ENCODE measurements at regions not wholly inside any gene's neighbourhood (a gene's known extent, or its start where the extent isn't known, plus 50 kb on each side); places are given as distances from the start of the nearest gene placed in this dataset.

DNA sequence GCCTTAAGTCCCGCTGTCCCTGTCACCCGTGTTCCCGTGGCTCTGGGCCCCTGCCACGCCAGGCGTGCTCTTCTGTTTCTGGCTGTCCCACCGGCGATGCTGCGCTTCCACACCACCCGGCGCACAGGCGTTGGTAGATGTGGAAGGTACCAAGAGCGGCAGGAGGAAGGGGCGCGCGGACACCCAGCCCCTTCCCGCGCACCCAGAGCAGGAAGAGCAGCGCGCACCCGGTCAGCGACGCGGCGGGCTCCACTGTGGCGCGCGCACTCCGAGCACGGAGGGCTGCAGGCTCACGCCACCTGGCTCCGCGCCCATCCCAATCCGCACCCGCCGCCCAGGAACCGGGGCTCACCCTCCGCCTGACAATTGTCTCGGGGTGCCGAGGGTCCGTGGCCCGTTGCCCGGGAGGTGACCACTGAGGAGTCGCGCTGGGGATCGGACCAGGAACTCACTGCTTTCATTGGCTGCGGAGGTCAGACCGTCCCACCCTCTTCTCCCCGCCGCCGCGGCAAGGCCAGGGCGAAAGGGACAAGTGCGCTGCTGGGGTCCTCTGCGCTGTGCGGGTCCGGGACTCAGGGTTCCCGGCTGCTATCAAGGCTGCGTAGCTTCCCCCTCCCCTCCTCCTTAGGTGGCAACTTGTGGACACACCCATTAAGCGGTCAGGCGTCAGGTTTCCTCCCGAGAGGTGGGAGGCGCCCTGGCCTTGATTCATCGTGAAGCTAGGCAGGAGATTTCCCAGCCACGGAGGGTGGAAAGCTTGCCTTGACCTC lies 121.6 kb upstream of the ZNF92 start:
- no peak overlapping the region for H3K27ac Mint-ChIP-seq
- intact Hi-C loops (cut with DNase I, micrococcal nuclease), result no loop called here
- ATAC-seq, result peak; percentile 83
- H3K36me3 Mint-ChIP-seq (ENCODE audit: low read depth), result no peaks in the 10 kb centered on the region
- peak; percentile 56 for DNase-seq
- ChIA-PET CTCF (no interaction called here), POLR2A (interaction anchor here (0.6 to 0.7 kb wide), 2 partner anchors 17 to 127 kb away, joined by 3 read pairs; no protein-coding TSS in a partner anchor)
- peak overlapping the region; percentile 72 for H3K4me3 Mint-ChIP-seq
- peaks cover 23% of the 10 kb centered on the region for H3K27me3 Mint-ChIP-seq
- H3K9me3 Mint-ChIP-seq (ENCODE audit: low read depth), result no peaks in the 10 kb centered on the region
- H3K4me1 Mint-ChIP-seq, result peaks cover 9% of the 10 kb centered on the region

DNA sequence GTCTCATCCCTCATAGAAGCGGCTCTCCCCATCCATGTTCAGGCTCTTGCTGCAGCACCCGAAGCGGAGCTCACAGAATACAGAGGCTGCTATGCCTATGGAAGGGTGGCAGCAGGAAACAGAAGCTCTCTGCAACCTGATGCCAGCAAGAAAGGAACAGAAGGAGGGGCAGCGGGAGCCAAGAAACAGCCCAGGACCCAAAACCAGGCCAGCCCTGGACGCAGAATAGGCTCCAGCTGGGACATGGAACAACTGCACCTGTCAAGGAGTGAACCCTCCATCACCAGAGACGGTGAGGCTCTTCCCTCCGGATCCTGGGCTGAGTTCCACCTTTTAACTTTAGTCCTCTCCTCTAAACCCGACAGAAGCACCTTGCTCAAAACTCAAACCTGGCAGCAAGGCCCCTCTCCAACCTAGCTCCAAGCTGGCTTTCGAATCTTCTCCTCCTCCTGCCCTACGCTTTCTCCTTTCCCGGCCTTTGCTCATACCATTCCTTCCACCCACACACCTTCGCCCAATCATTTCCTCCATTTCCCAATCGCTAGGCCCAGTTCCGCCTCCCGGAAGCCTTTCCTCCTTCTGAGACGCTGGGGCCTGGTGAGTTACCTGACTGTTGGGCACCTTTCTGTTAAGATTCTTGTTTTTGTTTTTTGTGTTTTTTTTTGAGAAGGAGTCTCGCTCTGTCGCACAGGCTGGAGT lies 122.8 kb upstream of the ZNF92 start:
- H3K36me3 Mint-ChIP-seq (ENCODE audit: low read depth), result no peaks in the 10 kb centered on the region
- peaks cover 23% of the 10 kb centered on the region for H3K27me3 Mint-ChIP-seq
- ChIA-PET POLR2A (no interaction called here), CTCF (no interaction called here)
- peaks cover 9% of the 10 kb centered on the region for H3K4me1 Mint-ChIP-seq
- intact Hi-C loops (cut with DNase I, micrococcal nuclease), result no loop called here
- ATAC-seq, result no peak
- no peak overlapping the region for H3K4me3 Mint-ChIP-seq
- no peak overlapping the region for H3K27ac Mint-ChIP-seq
- no peaks in the 10 kb centered on the region for H3K9me3 Mint-ChIP-seq (ENCODE audit: low read depth)
- DNase-seq, result no peak

DNA sequence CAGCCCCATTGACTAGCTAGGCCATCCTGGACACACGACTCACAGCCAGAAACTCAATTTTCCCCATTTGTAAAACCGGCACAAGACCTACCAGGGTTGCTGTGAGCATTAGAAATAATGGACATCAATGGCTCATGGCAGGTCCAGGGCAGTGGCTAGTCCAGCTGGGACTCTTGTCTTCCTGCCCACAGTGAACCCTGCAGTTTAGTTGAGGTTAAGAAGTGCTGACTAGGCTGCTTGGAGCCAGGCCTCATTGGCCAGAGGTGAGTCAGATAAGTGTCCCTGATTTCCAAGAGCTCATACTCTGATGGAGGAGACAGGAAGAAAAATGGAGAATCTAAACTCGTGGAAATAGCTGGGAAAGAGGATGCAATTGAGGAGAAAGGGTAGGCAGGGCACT lies 123.4 kb upstream of the ZNF92 start:
- ChIA-PET POLR2A (no interaction called here), CTCF (no interaction called here)
- Mint-ChIP-seq H3K27ac (no peak overlapping the region), H3K4me1 (peaks cover 9% of the 10 kb centered on the region), H3K36me3 (ENCODE audit: low read depth) (no peaks in the 10 kb centered on the region), H3K27me3 (peaks cover 23% of the 10 kb centered on the region), H3K9me3 (ENCODE audit: low read depth) (no peaks in the 10 kb centered on the region), H3K4me3 (no peak overlapping the region)
- DNase-seq (no peak), ATAC-seq (no peak)
- intact Hi-C loops (cut with DNase I, micrococcal nuclease), result no loop called here

DNA sequence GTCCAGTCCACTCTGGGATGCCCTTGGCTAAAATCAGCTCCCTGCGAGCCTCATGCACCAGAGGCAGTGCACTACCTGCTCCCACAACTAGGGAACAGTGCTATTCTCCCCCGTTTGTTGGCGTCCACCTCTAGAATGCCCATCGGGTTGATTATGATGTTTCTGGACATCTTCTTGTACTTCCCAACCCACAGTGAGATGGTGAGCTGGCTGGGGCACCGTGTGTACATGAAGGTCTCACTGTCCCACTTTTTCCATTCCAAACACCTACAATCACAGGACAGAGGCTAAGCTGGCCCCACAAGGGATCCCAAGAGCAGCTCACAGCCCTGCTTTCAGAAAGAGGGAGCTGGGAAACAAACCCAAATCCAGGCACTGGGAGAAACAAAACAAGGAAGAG lies 126.2 kb upstream of the ZNF92 start:
- H3K27me3 Mint-ChIP-seq, result peaks cover 20% of the 10 kb centered on the region
- no peaks in the 10 kb centered on the region for H3K36me3 Mint-ChIP-seq (ENCODE audit: low read depth)
- H3K9me3 Mint-ChIP-seq (ENCODE audit: low read depth), result no peaks in the 10 kb centered on the region
- DNase-seq (no peak), ATAC-seq (no peak)
- no peak overlapping the region for H3K4me3 Mint-ChIP-seq
- intact Hi-C loops (cut with DNase I, micrococcal nuclease), result no loop called here
- no peak overlapping the region for H3K27ac Mint-ChIP-seq
- ChIA-PET CTCF (interaction anchor here (0.7 kb wide), 1 partner anchor 60 kb away, joined by 3 read pairs; no protein-coding TSS in a partner anchor), POLR2A (no interaction called here)
- H3K4me1 Mint-ChIP-seq, result peaks cover 7% of the 10 kb centered on the region

GRCh38 chr7:65239707-65240352 lies 133.8 kb upstream of the ZNF92 start:
- peaks cover 2% of the 10 kb centered on the region for H3K4me1 Mint-ChIP-seq
- no peaks in the 10 kb centered on the region for H3K36me3 Mint-ChIP-seq (ENCODE audit: low read depth)
- H3K9me3 Mint-ChIP-seq (ENCODE audit: low read depth), result no peaks in the 10 kb centered on the region
- intact Hi-C loops (cut with DNase I, micrococcal nuclease), result no loop called here
- DNase-seq, result no peak
- CTCF ChIA-PET, result no interaction called here
- POLR2A ChIA-PET, result no interaction called here
- H3K27me3 Mint-ChIP-seq, result peaks cover 16% of the 10 kb centered on the region
- ATAC-seq, result no peak
- H3K27ac Mint-ChIP-seq, result no peak overlapping the region
- H3K4me3 Mint-ChIP-seq, result peak overlapping the region; percentile 36

DNA sequence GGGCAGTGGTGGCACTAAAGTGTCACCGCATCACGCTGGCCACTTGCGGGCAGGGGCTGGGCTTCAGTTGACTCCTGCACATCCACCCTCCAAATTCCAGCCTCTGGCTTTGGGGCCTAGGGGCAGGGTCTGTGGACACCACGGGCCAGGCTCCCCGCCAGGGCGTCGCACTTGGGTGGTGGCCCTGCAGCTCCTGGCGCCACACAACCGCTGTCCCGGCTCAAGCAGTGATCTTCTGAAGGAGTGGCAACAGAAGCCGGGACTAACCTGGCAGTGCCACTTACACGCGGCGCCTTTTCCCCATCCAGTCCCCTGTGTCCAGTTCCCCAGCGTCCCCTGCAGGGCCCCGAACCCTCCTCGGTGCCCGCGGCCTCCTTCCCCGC lies 134.3 kb upstream of the ZNF92 start:
- Mint-ChIP-seq H3K9me3 (ENCODE audit: low read depth) (no peaks in the 10 kb centered on the region), H3K36me3 (ENCODE audit: low read depth) (no peaks in the 10 kb centered on the region), H3K4me1 (peaks cover 2% of the 10 kb centered on the region), H3K27me3 (peaks cover 16% of the 10 kb centered on the region), H3K4me3 (no peak overlapping the region), H3K27ac (no peak overlapping the region)
- no peak for ATAC-seq
- no peak for DNase-seq
- CTCF ChIA-PET, result no interaction called here
- POLR2A ChIA-PET, result no interaction called here
- intact Hi-C loops (cut with DNase I, micrococcal nuclease), result no loop called here

DNA sequence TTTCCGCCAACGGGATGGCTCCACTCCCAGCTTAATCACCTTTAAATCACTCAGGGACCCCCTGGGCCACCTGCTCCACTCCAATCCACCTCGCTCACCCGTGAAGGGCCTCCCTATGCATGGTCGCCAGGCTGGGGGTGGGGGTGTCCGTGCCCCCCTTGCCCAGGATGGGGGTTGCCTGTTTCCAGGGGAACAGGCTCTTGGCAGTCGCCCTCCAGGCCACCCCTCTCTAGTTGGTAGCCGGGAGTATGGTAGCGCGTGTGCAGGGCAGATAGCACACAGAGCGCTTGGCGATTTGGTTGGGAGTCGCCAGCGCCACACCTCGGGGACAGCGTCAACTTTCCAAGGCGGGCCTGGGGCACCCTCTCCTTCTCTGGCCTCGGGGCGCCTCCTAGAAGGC lies 134.9 kb upstream of the ZNF92 start:
- POLR2A ChIA-PET, result no interaction called here
- DNase-seq (no peak), ATAC-seq (no peak)
- Mint-ChIP-seq H3K36me3 (ENCODE audit: low read depth) (no peaks in the 10 kb centered on the region), H3K9me3 (ENCODE audit: low read depth) (no peaks in the 10 kb centered on the region), H3K4me3 (no peak overlapping the region), H3K4me1 (peaks cover 5% of the 10 kb centered on the region), H3K27ac (no peak overlapping the region), H3K27me3 (peaks cover 16% of the 10 kb centered on the region)
- intact Hi-C loops (cut with DNase I, micrococcal nuclease), result no loop called here
- CTCF ChIA-PET, result interaction anchor here (0.6 to 0.8 kb wide), 2 partner anchors 10 to 30 kb away, joined by 3 to 4 read pairs; no protein-coding TSS in a partner anchor

DNA sequence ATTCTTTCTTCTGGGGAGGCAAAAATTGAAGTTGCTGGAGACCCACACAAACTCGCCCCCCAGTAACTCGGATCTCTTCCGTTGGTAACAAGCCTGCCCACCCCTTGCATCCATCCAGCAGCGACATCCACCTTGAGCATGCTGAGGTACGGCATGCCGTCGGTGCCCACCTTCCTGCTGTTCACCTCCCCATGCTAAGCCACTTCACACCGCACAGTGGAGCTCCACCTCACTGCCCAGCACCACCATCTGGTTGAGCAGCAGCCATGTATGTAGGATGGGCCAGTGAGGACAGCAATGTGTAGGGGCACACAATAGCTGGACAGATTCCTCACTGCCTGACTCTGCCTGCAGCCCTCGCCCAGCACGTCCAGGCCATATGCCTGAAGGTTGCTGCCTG lies 138.1 kb upstream of the ZNF92 start:
- H3K27me3 Mint-ChIP-seq, result peaks cover 8% of the 10 kb centered on the region
- H3K27ac Mint-ChIP-seq, result no peak overlapping the region
- H3K4me1 Mint-ChIP-seq, result peaks cover 12% of the 10 kb centered on the region
- no peak for DNase-seq
- no peaks in the 10 kb centered on the region for H3K9me3 Mint-ChIP-seq (ENCODE audit: low read depth)
- ATAC-seq, result no peak
- POLR2A ChIA-PET, result no interaction called here
- CTCF ChIA-PET, result no interaction called here
- H3K4me3 Mint-ChIP-seq, result no peak overlapping the region
- no peaks in the 10 kb centered on the region for H3K36me3 Mint-ChIP-seq (ENCODE audit: low read depth)
- intact Hi-C loops (cut with DNase I, micrococcal nuclease), result no loop called here

GRCh38 chr7:65233409-65234034 lies 140.1 kb upstream of the ZNF92 start:
- intact Hi-C loops (cut with DNase I, micrococcal nuclease), result no loop called here
- Mint-ChIP-seq H3K27me3 (peaks cover 4% of the 10 kb centered on the region), H3K27ac (no peak overlapping the region), H3K4me3 (no peak overlapping the region), H3K4me1 (peaks cover 12% of the 10 kb centered on the region), H3K36me3 (ENCODE audit: low read depth) (no peaks in the 10 kb centered on the region), H3K9me3 (ENCODE audit: low read depth) (no peaks in the 10 kb centered on the region)
- ChIA-PET CTCF (interaction anchor here (0.5 kb wide), 1 partner anchor 227 kb away, joined by 3 read pairs; no protein-coding TSS in a partner anchor), POLR2A (no interaction called here)
- DNase-seq (no peak), ATAC-seq (peak; percentile 40)

DNA sequence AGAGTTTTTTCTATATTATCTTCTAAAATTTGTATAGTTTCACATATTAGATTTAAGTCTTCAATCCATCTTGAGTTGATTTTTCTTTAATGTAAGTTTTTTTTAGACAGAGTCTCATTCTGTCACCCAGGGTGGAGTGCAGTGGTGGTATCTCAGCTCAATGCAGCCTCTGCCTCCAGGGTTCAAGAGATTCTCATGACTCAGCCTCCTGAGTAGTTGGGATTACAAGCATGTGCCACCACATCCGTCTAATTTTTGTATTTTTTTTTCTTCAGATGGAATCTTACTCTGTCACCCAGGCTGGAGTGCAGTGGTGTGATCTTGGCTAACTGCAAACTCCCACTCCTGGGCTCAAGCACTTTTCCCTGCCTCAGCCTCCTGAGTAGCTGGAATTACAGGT lies 143.4 kb upstream of the ZNF92 start:
- Mint-ChIP-seq H3K4me1 (peaks cover 10% of the 10 kb centered on the region), H3K9me3 (ENCODE audit: low read depth) (no peaks in the 10 kb centered on the region), H3K36me3 (ENCODE audit: low read depth) (no peaks in the 10 kb centered on the region), H3K4me3 (no peak overlapping the region), H3K27ac (no peak overlapping the region), H3K27me3 (peaks cover 3% of the 10 kb centered on the region)
- ATAC-seq (no peak), DNase-seq (no peak)
- CTCF ChIA-PET, result no interaction called here
- POLR2A ChIA-PET, result interaction anchor here (0.6 kb wide), 1 partner anchor 90 kb away, joined by 3 read pairs; no protein-coding TSS in a partner anchor
- intact Hi-C loops (cut with DNase I, micrococcal nuclease), result no loop called here

- no peak overlapping the region for H3K27ac Mint-ChIP-seq
- ChIA-PET CTCF (no interaction called here), POLR2A (no interaction called here)
- intact Hi-C loops (cut with DNase I, micrococcal nuclease), result no loop called here
- DNase-seq (peak; percentile 30), ATAC-seq (peak; percentile 62)
- peaks cover 3% of the 10 kb centered on the region for H3K27me3 Mint-ChIP-seq
- H3K36me3 Mint-ChIP-seq (ENCODE audit: low read depth), result no peaks in the 10 kb centered on the region
- H3K4me3 Mint-ChIP-seq, result no peak overlapping the region
- no peaks in the 10 kb centered on the region for H3K9me3 Mint-ChIP-seq (ENCODE audit: low read depth)
- H3K4me1 Mint-ChIP-seq, result no peaks in the 10 kb centered on the region
Observed at GRCh38 chr7:65225422-65226006, 148.1 kb upstream of the ZNF92 start.
